ENCODE measurements at regions not wholly inside any gene's neighbourhood (a gene's known extent, or its start where the extent isn't known, plus 50 kb on each side); places are given as distances from the start of the nearest gene placed in this dataset.

GRCh38 chrX:143800150-143800549, 79.6 kb upstream of the SPANXN2 start:
- H3K9me3 ChIP-seq (ENCODE audit: control insufficient read depth, insufficient read depth, low read length), result no peaks in the 10 kb centered on the region
- peak in 1 of 6 donors; percentile 22 for DNase-seq (ENCODE audit: low read depth in 4 of 6, low spot score in 6 of 6)
- no CpG with 5 or more reads among the region's 1 CpG for WGBS (ENCODE audit: insufficient coverage)
- H3K4me1 ChIP-seq (ENCODE audit: control insufficient read depth, insufficient read depth, low read length), result no peaks in the 10 kb centered on the region
- no peaks in the 10 kb centered on the region for H3K36me3 ChIP-seq (ENCODE audit: control insufficient read depth, insufficient read depth, low read length)
- no peak overlapping the region for H3K27ac ChIP-seq (ENCODE audit: low read depth, low read length)
- H3K4me3 ChIP-seq (ENCODE audit: low read depth, low read length), result no peak overlapping the region
- no peaks in the 10 kb centered on the region for H3K27me3 ChIP-seq (ENCODE audit: control insufficient read depth, insufficient read depth, low read length)

GRCh38 chrX:143788265-143788664, 67.7 kb upstream of the SPANXN2 start:
- Histone ChIP-seq H3K4me1 (ENCODE audit: control insufficient read depth, insufficient read depth, low read length) (no peaks in the 10 kb centered on the region), H3K27ac (ENCODE audit: low read depth, low read length) (no peak overlapping the region), H3K9me3 (ENCODE audit: control insufficient read depth, insufficient read depth, low read length) (no peaks in the 10 kb centered on the region), H3K27me3 (ENCODE audit: control insufficient read depth, insufficient read depth, low read length) (no peaks in the 10 kb centered on the region), H3K4me3 (ENCODE audit: low read depth, low read length) (no peak overlapping the region), H3K36me3 (ENCODE audit: control insufficient read depth, insufficient read depth, low read length) (no peaks in the 10 kb centered on the region)
- DNase-seq (ENCODE audit: low read depth in 4 of 6, low spot score in 6 of 6), result peak in 2 of 6 donors; percentile 23 to 56
- no CpG with 5 or more reads among the region's 3 CpGs for WGBS (ENCODE audit: insufficient coverage)

- Histone ChIP-seq H3K27me3 (ENCODE audit: control insufficient read depth, insufficient read depth, low read length) (no peaks in the 10 kb centered on the region), H3K36me3 (ENCODE audit: control insufficient read depth, insufficient read depth, low read length) (no peaks in the 10 kb centered on the region), H3K4me3 (ENCODE audit: low read depth, low read length) (no peak overlapping the region), H3K4me1 (ENCODE audit: control insufficient read depth, insufficient read depth, low read length) (no peaks in the 10 kb centered on the region), H3K9me3 (ENCODE audit: control insufficient read depth, insufficient read depth, low read length) (no peaks in the 10 kb centered on the region), H3K27ac (ENCODE audit: low read depth, low read length) (no peak overlapping the region)
- DNase-seq (ENCODE audit: low read depth in 4 of 6, low spot score in 6 of 6), result peak in 2 of 6 donors; percentile 49 to 66
- WGBS (ENCODE audit: insufficient coverage), result 0% methylated on average over 1 of the region's 2 CpGs
Measured at GRCh38 chrX:143787341-143787740, 66.8 kb upstream of the SPANXN2 start.

GRCh38 chrX:143781103-143781502, 60.6 kb upstream of the SPANXN2 start:
- Histone ChIP-seq H3K27ac (ENCODE audit: low read depth, low read length) (no peak overlapping the region), H3K27me3 (ENCODE audit: control insufficient read depth, insufficient read depth, low read length) (no peaks in the 10 kb centered on the region), H3K36me3 (ENCODE audit: control insufficient read depth, insufficient read depth, low read length) (no peaks in the 10 kb centered on the region)

More at GRCh38 chrX:143781103-143781502, 60.6 kb upstream of the SPANXN2 start:
- DNase-seq (ENCODE audit: low read depth in 4 of 6, low spot score in 6 of 6), result no peak
- Histone ChIP-seq H3K4me3 (ENCODE audit: low read depth, low read length) (no peak overlapping the region), H3K9me3 (ENCODE audit: control insufficient read depth, insufficient read depth, low read length) (no peaks in the 10 kb centered on the region), H3K4me1 (ENCODE audit: control insufficient read depth, insufficient read depth, low read length) (no peaks in the 10 kb centered on the region)
